C4-2B (cell line): ENCODE measurements at regions not wholly inside any gene's neighbourhood (a gene's known extent, or its start where the extent isn't known, plus 50 kb on each side); places are given as distances from the start of the nearest gene placed in this dataset.

Experiments
- CTCF ChIP-seq: fragments of 450-650 bp; conservative IDR thresholded peaks from 2 replicates; pipeline ENCODE4 v1.5.1; 2017; ENCODE audit warnings: mild to moderate bottlenecking
- ZFX ChIP-seq: fragments of 450-650 bp; IDR thresholded peaks from 2 replicates; pipeline ENCODE4 v1.6.1; 2017

GRCh38 chr5:56286015-56286884 lies 53.1 kb upstream of the ANKRD55 start:
- TF ChIP-seq CTCF, result no peak
- TF ChIP-seq ZFX, result no peak
